Psoas muscle (tissue), 7 donors: ENCODE measurements at regions not wholly inside any gene's neighbourhood (a gene's known extent, or its start where the extent isn't known, plus 50 kb on each side); places are given as distances from the start of the nearest gene placed in this dataset.

Experiments used
- ATAC-seq, 4 donors: fragments of 200-7000 bp; cut with Tn5 transposase; one replicate each; pipeline ENCODE4 v1.9.1; 2020; ENCODE audit warnings: moderate library complexity in 3 of 4, mild to moderate bottlenecking in 2 of 4
- DNase-seq, 2 donors: peaks; one replicate each; pipeline ENCODE4 v3.0.0-alpha.2; 2020
- H3K27ac ChIP-seq: fragments of 200-600 bp; one replicate; pipeline ENCODE4 v1.8.0; 2022
- H3K27me3 ChIP-seq, 3 donors: fragments of 200-600 bp in 1 of 3; one replicate each; pipeline versions ENCODE4 v1.6.1 to v1.8.0; 2013 to 2022; ENCODE audit warnings: low read length in 2 of 3, mild to moderate bottlenecking in 2 of 3, moderate library complexity in 1 of 3; ENCODE audit not compliant: insufficient read depth in 3 of 3
- H3K36me3 ChIP-seq, 2 donors: fragments of 200-600 bp in 1 of 2; one replicate each; pipeline versions ENCODE4 v1.6.1 to v1.8.0; 2013 to 2022; ENCODE audit warnings: low read depth in 1 of 2, mild to moderate bottlenecking in 1 of 2, moderate library complexity in 1 of 2; ENCODE audit not compliant: insufficient read depth in 1 of 2
- H3K4me1 ChIP-seq: fragments of 200-600 bp; one replicate; pipeline ENCODE4 v1.8.0; 2022
- H3K4me3 ChIP-seq: fragments of 200-600 bp; one replicate; pipeline ENCODE4 v1.8.0; 2022; ENCODE audit warnings: mild to moderate bottlenecking
- H3K9me3 ChIP-seq: fragments of 200-600 bp; one replicate; pipeline ENCODE4 v1.8.0; 2022
- WGBS, 3 donors: extraction: QIAGEN DNeasy Blood & Tissue Kit; methylation state at CpG; one replicate each; pipeline versions ENCODE4 v1.1.6 to v1.1.7; 2013; 5-methylcytosine and 5-hydroxymethylcytosine counted together
- intact Hi-C, 2 donors: fragments of 100-400 bp; cut with DNase I; formaldehyde crosslinking; loops; one replicate each; pipeline versions ENCODE4 v1.11.0 to v1.14.2; 2022
- TF ChIP-seq, protein P1 (sequence below): fragments of 200-600 bp; IDR thresholded peaks from one replicate; pipeline ENCODE4 v1.8.0; 2022; ENCODE audit warnings: antibody characterized with exemption
- donor health status: healthy with polysubstance abuse.
- donor health status: DM: no; HTN: no; CAD: no; lungs with moderate emphysema.
- donor health status: Bipolar disorder and iron deficiency.
- donor health status: healthy.
- donor health status: DM: yes; HTN: yes; CAD: no.
- donor health status: DM: no; HTN: no; CAD: no.
- donor health status: DM: yes; HTN: yes; CAD: no.

- Histone ChIP-seq H3K36me3 (no peaks in the 10 kb centered on the region), H3K4me1 (no peaks in the 10 kb centered on the region), H3K27ac (no peak overlapping the region), H3K9me3 (no peaks in the 10 kb centered on the region), H3K27me3 (no peaks in the 10 kb centered on the region), H3K4me3 (no peak overlapping the region)
- intact Hi-C loops = no loop called here
- DNase-seq (no peak), ATAC-seq (no peak)
- TF ChIP-seq, protein P1, sequence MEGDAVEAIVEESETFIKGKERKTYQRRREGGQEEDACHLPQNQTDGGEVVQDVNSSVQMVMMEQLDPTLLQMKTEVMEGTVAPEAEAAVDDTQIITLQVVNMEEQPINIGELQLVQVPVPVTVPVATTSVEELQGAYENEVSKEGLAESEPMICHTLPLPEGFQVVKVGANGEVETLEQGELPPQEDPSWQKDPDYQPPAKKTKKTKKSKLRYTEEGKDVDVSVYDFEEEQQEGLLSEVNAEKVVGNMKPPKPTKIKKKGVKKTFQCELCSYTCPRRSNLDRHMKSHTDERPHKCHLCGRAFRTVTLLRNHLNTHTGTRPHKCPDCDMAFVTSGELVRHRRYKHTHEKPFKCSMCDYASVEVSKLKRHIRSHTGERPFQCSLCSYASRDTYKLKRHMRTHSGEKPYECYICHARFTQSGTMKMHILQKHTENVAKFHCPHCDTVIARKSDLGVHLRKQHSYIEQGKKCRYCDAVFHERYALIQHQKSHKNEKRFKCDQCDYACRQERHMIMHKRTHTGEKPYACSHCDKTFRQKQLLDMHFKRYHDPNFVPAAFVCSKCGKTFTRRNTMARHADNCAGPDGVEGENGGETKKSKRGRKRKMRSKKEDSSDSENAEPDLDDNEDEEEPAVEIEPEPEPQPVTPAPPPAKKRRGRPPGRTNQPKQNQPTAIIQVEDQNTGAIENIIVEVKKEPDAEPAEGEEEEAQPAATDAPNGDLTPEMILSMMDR = no peak
- WGBS, 3 donors = 58 to 70% (median 66%) methylated on average over 2 of the region's 2 CpGs
Observed at GRCh38 chr10:64465653-64466052, 944.5 kb downstream of the REEP3 start.

DNA sequence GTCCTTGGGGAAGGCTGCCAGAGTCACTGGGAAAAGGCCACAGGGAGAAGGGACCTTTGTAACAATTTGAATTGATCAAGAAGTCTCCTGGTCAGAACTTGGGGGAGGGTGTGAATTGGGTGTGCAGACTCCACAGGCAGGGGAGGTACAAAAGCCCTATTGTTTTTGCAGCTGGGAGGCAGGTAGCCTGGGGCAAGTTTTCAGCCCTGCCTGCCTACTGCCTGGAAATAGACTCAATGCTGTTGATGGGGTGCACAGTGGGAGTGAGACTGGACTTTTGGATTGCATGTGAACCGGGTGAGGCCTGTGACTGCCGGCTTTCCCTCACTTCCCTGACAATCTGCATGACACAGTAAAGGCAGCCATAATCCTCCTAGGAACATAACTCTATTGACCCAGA, 947.0 kb downstream of the REEP3 start:
- no peak overlapping the region for H3K4me3 ChIP-seq
- 79 to 97% (median 86%) methylated on average over 2 of the region's 2 CpGs for WGBS, 3 donors
- DNase-seq (no peak), ATAC-seq (no peak)
- no peaks in the 10 kb centered on the region for H3K4me1 ChIP-seq
- no peak overlapping the region for H3K27ac ChIP-seq
- intact Hi-C loops = no loop called here
- H3K27me3 ChIP-seq = no peaks in the 10 kb centered on the region
- H3K9me3 ChIP-seq = peaks cover 6% of the 10 kb centered on the region
- TF ChIP-seq, protein P1 = no peak
- no peaks in the 10 kb centered on the region for H3K36me3 ChIP-seq

GRCh38 chr10:64476506-64476905, 955.3 kb downstream of the REEP3 start:
- Histone ChIP-seq H3K27ac (no peak overlapping the region), H3K4me3 (no peak overlapping the region), H3K36me3 (no peaks in the 10 kb centered on the region), H3K4me1 (no peaks in the 10 kb centered on the region), H3K9me3 (peaks cover 11% of the 10 kb centered on the region), H3K27me3 (no peaks in the 10 kb centered on the region)
- intact Hi-C loops = no loop called here
- ATAC-seq = no peak
- TF ChIP-seq, protein P1 = no peak
- DNase-seq = no peak

GRCh38 chr10:64477791-64478190, 956.6 kb downstream of the REEP3 start:
- ATAC-seq = no peak
- H3K27ac ChIP-seq = no peak overlapping the region

DNA sequence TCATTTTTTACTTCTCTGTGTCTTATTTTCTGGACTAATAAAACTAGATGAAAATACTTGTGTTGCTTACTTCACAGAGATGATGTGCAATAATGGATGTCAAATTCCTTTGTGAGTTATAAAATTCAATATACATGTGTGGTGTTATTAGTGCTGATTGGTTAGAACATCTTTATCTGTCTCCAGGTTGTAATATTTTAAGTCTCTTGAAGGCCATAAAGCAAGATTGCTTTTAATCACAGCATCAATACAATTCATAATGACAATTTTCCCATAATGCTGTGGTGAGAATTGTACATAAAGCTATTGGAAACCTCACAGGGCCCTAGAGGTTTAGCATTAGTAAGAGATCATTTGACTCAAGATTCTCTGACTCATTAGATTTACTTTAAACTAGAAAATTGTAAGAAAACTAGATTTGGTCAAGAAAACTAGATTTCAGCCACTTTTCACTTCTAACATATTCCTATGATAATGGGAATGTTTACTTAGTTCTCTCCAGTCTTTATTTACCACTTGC, 963.7 kb downstream of the REEP3 start:
- Histone ChIP-seq H3K4me3 (no peak overlapping the region), H3K27me3 (no peaks in the 10 kb centered on the region), H3K36me3 (no peaks in the 10 kb centered on the region), H3K4me1 (no peaks in the 10 kb centered on the region), H3K27ac (no peak overlapping the region), H3K9me3 (no peaks in the 10 kb centered on the region)
- TF ChIP-seq, protein P1 = no peak
- intact Hi-C loops = no loop called here
- ATAC-seq (no peak), DNase-seq (no peak)

More at GRCh38 chr10:64477791-64478190, 956.6 kb downstream of the REEP3 start:
- Histone ChIP-seq H3K27me3 (no peaks in the 10 kb centered on the region), H3K36me3 (no peaks in the 10 kb centered on the region), H3K4me3 (no peak overlapping the region), H3K9me3 (peaks cover 9% of the 10 kb centered on the region), H3K4me1 (no peaks in the 10 kb centered on the region)
- DNase-seq = no peak
- intact Hi-C loops = no loop called here
- TF ChIP-seq, protein P1 = no peak
